ENCODE measurements at regions not wholly inside any gene's neighbourhood (a gene's known extent, or its start where the extent isn't known, plus 50 kb on each side); places are given as distances from the start of the nearest gene placed in this dataset.

DNA sequence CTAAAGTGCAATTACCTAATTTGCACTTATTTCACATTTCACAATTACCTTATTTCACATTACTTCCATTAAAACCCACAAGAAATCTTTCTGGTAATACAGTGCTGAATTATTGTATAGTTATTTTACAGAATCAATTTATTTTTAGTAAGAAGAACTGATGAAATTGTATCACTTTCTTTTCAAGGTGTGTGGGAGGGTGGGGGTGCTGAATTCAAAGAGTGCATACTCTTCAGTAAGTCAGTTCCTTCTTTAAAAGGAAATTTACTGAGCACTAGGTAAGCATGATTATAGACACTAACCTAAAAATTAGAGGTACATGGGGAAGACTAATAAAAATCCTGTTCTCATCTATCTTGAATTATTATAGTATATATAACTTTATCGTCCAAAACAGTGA, 731.6 kb upstream of the ADGRL4 start:
- H3K36me3 Mint-ChIP-seq (ENCODE audit: low read depth) = peaks cover 4% of the 10 kb centered on the region

GRCh38 chr1:79737193-79737592, 730.7 kb upstream of the ADGRL4 start:
- no peaks in the 10 kb centered on the region for H3K36me3 ChIP-seq (ENCODE audit: control insufficient read depth, insufficient read depth, low read length)
- Mint-ChIP-seq H3K36me3 (ENCODE audit: low read depth) (peaks cover 4% of the 10 kb centered on the region), H3K27me3 (ENCODE audit: insufficient read depth) (no peaks in the 10 kb centered on the region), H3K27ac (no peak overlapping the region), H3K4me3 (no peak overlapping the region), H3K9me3 (peaks cover 21% of the 10 kb centered on the region), H3K4me1 (peaks cover 1% of the 10 kb centered on the region)
- 100% methylated on average over 1 of the region's 1 CpG for WGBS, 2 experiments (ENCODE audit: insufficient coverage in 1 of 2, insufficient read length in 1 of 2)
- H3K9ac ChIP-seq (ENCODE audit: extremely low read depth, low read length, poor library complexity, severe bottlenecking) = no peak overlapping the region
- H3K4me1 ChIP-seq (ENCODE audit: control insufficient read depth, insufficient read depth, low read length) = no peaks in the 10 kb centered on the region
- H3K4me3 ChIP-seq (ENCODE audit: low read length) = no peak overlapping the region
- TF ChIP-seq, protein P1, sequence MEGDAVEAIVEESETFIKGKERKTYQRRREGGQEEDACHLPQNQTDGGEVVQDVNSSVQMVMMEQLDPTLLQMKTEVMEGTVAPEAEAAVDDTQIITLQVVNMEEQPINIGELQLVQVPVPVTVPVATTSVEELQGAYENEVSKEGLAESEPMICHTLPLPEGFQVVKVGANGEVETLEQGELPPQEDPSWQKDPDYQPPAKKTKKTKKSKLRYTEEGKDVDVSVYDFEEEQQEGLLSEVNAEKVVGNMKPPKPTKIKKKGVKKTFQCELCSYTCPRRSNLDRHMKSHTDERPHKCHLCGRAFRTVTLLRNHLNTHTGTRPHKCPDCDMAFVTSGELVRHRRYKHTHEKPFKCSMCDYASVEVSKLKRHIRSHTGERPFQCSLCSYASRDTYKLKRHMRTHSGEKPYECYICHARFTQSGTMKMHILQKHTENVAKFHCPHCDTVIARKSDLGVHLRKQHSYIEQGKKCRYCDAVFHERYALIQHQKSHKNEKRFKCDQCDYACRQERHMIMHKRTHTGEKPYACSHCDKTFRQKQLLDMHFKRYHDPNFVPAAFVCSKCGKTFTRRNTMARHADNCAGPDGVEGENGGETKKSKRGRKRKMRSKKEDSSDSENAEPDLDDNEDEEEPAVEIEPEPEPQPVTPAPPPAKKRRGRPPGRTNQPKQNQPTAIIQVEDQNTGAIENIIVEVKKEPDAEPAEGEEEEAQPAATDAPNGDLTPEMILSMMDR (conservative IDR thresholded peaks at IDR 0.05) = no peak
- no peak for DNase-seq
- no peaks in the 10 kb centered on the region for H3K27me3 ChIP-seq (ENCODE audit: control insufficient read depth, insufficient read depth, low read length, poor library complexity, severe bottlenecking)
- H3K9me3 ChIP-seq (ENCODE audit: control insufficient read depth, low read length) = peaks cover 14% of the 10 kb centered on the region
- H3K27ac ChIP-seq (ENCODE audit: low read depth, low read length) = no peak overlapping the region

More for the DNA sequence above, 731.6 kb upstream of the ADGRL4 start:
- H3K27me3 Mint-ChIP-seq (ENCODE audit: insufficient read depth) = no peaks in the 10 kb centered on the region
- Histone ChIP-seq H3K27me3 (ENCODE audit: control insufficient read depth, insufficient read depth, low read length, poor library complexity, severe bottlenecking) (no peaks in the 10 kb centered on the region), H3K4me3 (ENCODE audit: low read length) (no peak overlapping the region), H3K36me3 (ENCODE audit: control insufficient read depth, insufficient read depth, low read length) (no peaks in the 10 kb centered on the region), H3K27ac (ENCODE audit: low read depth, low read length) (no peak overlapping the region), H3K9ac (ENCODE audit: extremely low read depth, low read length, poor library complexity, severe bottlenecking) (no peak overlapping the region), H3K4me1 (ENCODE audit: control insufficient read depth, insufficient read depth, low read length) (no peaks in the 10 kb centered on the region), H3K9me3 (ENCODE audit: control insufficient read depth, low read length) (peaks cover 14% of the 10 kb centered on the region)
- WGBS, 2 experiments (ENCODE audit: insufficient coverage in 1 of 2, insufficient read length in 1 of 2) = no CpG with 5 or more reads among the region's 1 CpG
- no peak for DNase-seq
- TF ChIP-seq, protein P1 (conservative IDR thresholded peaks at IDR 0.05) = no peak
- no peaks in the 10 kb centered on the region for H3K4me1 Mint-ChIP-seq
- H3K9me3 Mint-ChIP-seq = peaks cover 21% of the 10 kb centered on the region
- H3K4me3 Mint-ChIP-seq = no peak overlapping the region
- no peak overlapping the region for H3K27ac Mint-ChIP-seq

- no peaks in the 10 kb centered on the region for H3K27me3 ChIP-seq (ENCODE audit: control insufficient read depth, insufficient read depth, low read length, poor library complexity, severe bottlenecking)
- peaks cover 14% of the 10 kb centered on the region for H3K9me3 ChIP-seq (ENCODE audit: control insufficient read depth, low read length)
- TF ChIP-seq, protein P1 (conservative IDR thresholded peaks at IDR 0.05) = no peak
- Mint-ChIP-seq H3K4me3 (no peak overlapping the region), H3K36me3 (ENCODE audit: low read depth) (peaks cover 4% of the 10 kb centered on the region), H3K9me3 (peaks cover 18% of the 10 kb centered on the region), H3K4me1 (peaks cover 13% of the 10 kb centered on the region), H3K27ac (no peak overlapping the region), H3K27me3 (ENCODE audit: insufficient read depth) (no peaks in the 10 kb centered on the region)
- H3K27ac ChIP-seq (ENCODE audit: low read depth, low read length) = no peak overlapping the region
- H3K4me3 ChIP-seq (ENCODE audit: low read length) = no peak overlapping the region
- no peaks in the 10 kb centered on the region for H3K4me1 ChIP-seq (ENCODE audit: control insufficient read depth, insufficient read depth, low read length)
- H3K9ac ChIP-seq (ENCODE audit: extremely low read depth, low read length, poor library complexity, severe bottlenecking) = no peak overlapping the region
- no peaks in the 10 kb centered on the region for H3K36me3 ChIP-seq (ENCODE audit: control insufficient read depth, insufficient read depth, low read length)
- DNase-seq = no peak
These were observed 726.4 kb upstream of the ADGRL4 start for GRCh38 chr1:79732950-79733349.

All from endodermal cell (in vitro differentiated cells).